Colonic mucosa (tissue), 4 donors: ENCODE measurements at regions not wholly inside any gene's neighbourhood (a gene's known extent, or its start where the extent isn't known, plus 50 kb on each side); places are given as distances from the start of the nearest gene placed in this dataset.

Source experiments
- DNase-seq: peaks from one replicate; pipeline ENCODE4 v3.0.0-alpha.2; 2020
- H3K27ac ChIP-seq: fragments of 200-600 bp; one replicate; pipeline ENCODE4 v1.8.0; 2021
- H3K27me3 ChIP-seq: fragments of 200-600 bp; one replicate; pipeline ENCODE4 v1.8.0; 2021
- H3K36me3 ChIP-seq: fragments of 200-600 bp; one replicate; pipeline ENCODE4 v1.8.0; 2021
- H3K4me1 ChIP-seq: fragments of 200-600 bp; one replicate; pipeline ENCODE4 v1.8.0; 2021; ENCODE audit warnings: mild to moderate bottlenecking
- H3K4me3 ChIP-seq: fragments of 200-600 bp; one replicate; pipeline ENCODE4 v1.8.0; 2021
- H3K9ac ChIP-seq, 2 donors: one replicate each; pipeline ENCODE4 v1.7.0; 2013; ENCODE audit warnings: control low read depth in 2 of 2, low read depth in 2 of 2, low read length in 2 of 2
- H3K9me3 ChIP-seq: fragments of 200-600 bp; one replicate; pipeline ENCODE4 v1.8.0; 2021
- CTCF ChIP-seq: fragments of 200-600 bp; IDR thresholded peaks from one replicate; pipeline ENCODE4 v1.8.0; 2022; ENCODE audit warnings: antibody characterized with exemption, mild to moderate bottlenecking
- intact Hi-C: fragments of 100-400 bp; cut with DNase I; formaldehyde crosslinking; loops from one replicate; pipeline ENCODE4 v1.14.1; 2022
- donor health status: healthy.
- donor health status: DM: no; HTN: no; CAD: no.
- donor health status: DM: no; HTN: no; CAD: no.

- Histone ChIP-seq H3K4me3 (no peak overlapping the region), H3K36me3 (no peaks in the 10 kb centered on the region), H3K4me1 (no peaks in the 10 kb centered on the region), H3K27ac (no peak overlapping the region), H3K9ac (no peak overlapping the region), H3K9me3 (no peaks in the 10 kb centered on the region), H3K27me3 (no peaks in the 10 kb centered on the region)
- intact Hi-C loops: no loop called here
- no peak for DNase-seq
- no peak for TF ChIP-seq CTCF
These were observed 104.6 kb downstream of the AMY1C start for GRCh38 chr1:103854279-103854678.

GRCh38 chr1:103859721-103860120 is 110.0 kb downstream of the AMY1C start:
- no peak for TF ChIP-seq CTCF
- Histone ChIP-seq H3K27ac (no peak overlapping the region), H3K36me3 (no peaks in the 10 kb centered on the region), H3K9me3 (no peaks in the 10 kb centered on the region), H3K4me1 (no peaks in the 10 kb centered on the region), H3K9ac (no peak overlapping the region), H3K27me3 (no peaks in the 10 kb centered on the region), H3K4me3 (no peak overlapping the region)
- intact Hi-C loops: no loop called here
- DNase-seq: no peak

- TF ChIP-seq CTCF: no peak
- Histone ChIP-seq H3K4me3 (no peak overlapping the region), H3K9ac (no peak overlapping the region)
These were observed 149.1 kb downstream of the AMY1C start for GRCh38 chr1:103898576-103899345.

GRCh38 chr1:103900005-103900404 is 150.3 kb downstream of the AMY1C start:
- no peak for TF ChIP-seq CTCF
- Histone ChIP-seq H3K9me3 (no peaks in the 10 kb centered on the region), H3K36me3 (no peaks in the 10 kb centered on the region), H3K4me3 (no peak overlapping the region), H3K9ac (no peak overlapping the region), H3K27ac (no peak overlapping the region), H3K27me3 (no peaks in the 10 kb centered on the region), H3K4me1 (no peaks in the 10 kb centered on the region)
- no peak for DNase-seq
- intact Hi-C loops: no loop called here

More at GRCh38 chr1:103898576-103899345, 149.1 kb downstream of the AMY1C start:
- no peaks in the 10 kb centered on the region for H3K9me3 ChIP-seq
- no peaks in the 10 kb centered on the region for H3K36me3 ChIP-seq
- intact Hi-C loops: no loop called here
- no peaks in the 10 kb centered on the region for H3K4me1 ChIP-seq
- no peaks in the 10 kb centered on the region for H3K27me3 ChIP-seq
- H3K27ac ChIP-seq: no peak overlapping the region
- no peak for DNase-seq

GRCh38 chr1:103901072-103901471 is 151.4 kb downstream of the AMY1C start:
- Histone ChIP-seq H3K9ac (no peak overlapping the region), H3K27me3 (no peaks in the 10 kb centered on the region), H3K4me1 (no peaks in the 10 kb centered on the region), H3K4me3 (no peak overlapping the region), H3K27ac (no peak overlapping the region), H3K9me3 (no peaks in the 10 kb centered on the region), H3K36me3 (no peaks in the 10 kb centered on the region)
- no peak for DNase-seq
- intact Hi-C loops: no loop called here
- no peak for TF ChIP-seq CTCF
